ENCODE measurements at regions not wholly inside any gene's neighbourhood (a gene's known extent, or its start where the extent isn't known, plus 50 kb on each side); places are given as distances from the start of the nearest gene placed in this dataset.
"Not testable (repeated sequence)": the region's sequence is repeated elsewhere in the genome, so short reads cannot be mapped to it uniquely, and the experiment has no call there.

GRCh38 chr7:9082203-9082602 lies 648.8 kb downstream of the NXPH1 start:
- no peak for DNase-seq

- DNase-seq: no peak
Observed at GRCh38 chr7:9083837-9084236, 650.4 kb downstream of the NXPH1 start.

GRCh38 chr7:9091282-9091681 lies 657.9 kb downstream of the NXPH1 start:
- DNase-seq: no peak

- no peak for DNase-seq
Observed at GRCh38 chr7:9097565-9098060, 664.2 kb downstream of the NXPH1 start.

GRCh38 chr7:9100289-9100688 lies 666.9 kb downstream of the NXPH1 start:
- DNase-seq: no peak

GRCh38 chr7:9102846-9103245 lies 669.4 kb downstream of the NXPH1 start:
- DNase-seq: no peak

GRCh38 chr7:9106747-9107146 lies 673.3 kb downstream of the NXPH1 start:
- no peak for DNase-seq

- no peak for DNase-seq
Observed at GRCh38 chr7:9120331-9120730, 686.9 kb downstream of the NXPH1 start.

- DNase-seq: no peak
Observed at GRCh38 chr7:9124320-9124719, 690.9 kb downstream of the NXPH1 start.

GRCh38 chr7:9125246-9125645 lies 691.8 kb downstream of the NXPH1 start:
- DNase-seq: no peak

- no peak for DNase-seq
Observed at GRCh38 chr7:9127901-9128300, 694.5 kb downstream of the NXPH1 start.

- no peak for DNase-seq
Observed at GRCh38 chr7:9148687-9149086, 715.3 kb downstream of the NXPH1 start.

GRCh38 chr7:9149499-9150082 lies 716.2 kb downstream of the NXPH1 start:
- no peak for DNase-seq

GRCh38 chr7:9163691-9164090 lies 730.3 kb downstream of the NXPH1 start:
- not testable (repeated sequence) for DNase-seq

GRCh38 chr7:9175871-9176270 lies 742.5 kb downstream of the NXPH1 start:
- no peak for DNase-seq

GRCh38 chr7:9181356-9181755 lies 747.9 kb downstream of the NXPH1 start:
- no peak for DNase-seq

GRCh38 chr7:9186730-9187129 lies 753.3 kb downstream of the NXPH1 start:
- no peak for DNase-seq

GRCh38 chr7:9189703-9190102 lies 756.3 kb downstream of the NXPH1 start:
- no peak for DNase-seq

GRCh38 chr7:9192969-9193368 lies 759.6 kb downstream of the NXPH1 start:
- DNase-seq: no peak

- no peak for DNase-seq
Observed at GRCh38 chr7:9200626-9201025, 767.2 kb downstream of the NXPH1 start.

GRCh38 chr7:9201928-9202327 lies 768.5 kb downstream of the NXPH1 start:
- DNase-seq: no peak

- no peak for DNase-seq
Observed at GRCh38 chr7:9204571-9204970, 771.2 kb downstream of the NXPH1 start.

GRCh38 chr7:9210114-9210513 lies 776.7 kb downstream of the NXPH1 start:
- DNase-seq: no peak

GRCh38 chr7:9217204-9217603 lies 783.8 kb downstream of the NXPH1 start:
- DNase-seq: no peak

- DNase-seq: no peak
Observed at GRCh38 chr7:9226500-9226899, 793.1 kb downstream of the NXPH1 start.

Measured in right forelimb (tissue), 1 donor.